ENCODE measurements at regions not wholly inside any gene's neighbourhood (a gene's known extent, or its start where the extent isn't known, plus 50 kb on each side); places are given as distances from the start of the nearest gene placed in this dataset.
A peak's percentile ranks its signal among the peaks of the same experiment; 100 is the strongest.

GRCh38 chr7:125555916-125556315, 626.3 kb upstream of the POT1 start:
- no peak overlapping the region for H3K27ac ChIP-seq (ENCODE audit: extremely low read depth, low read depth, low read length)
- H3K27me3 ChIP-seq (ENCODE audit: control insufficient read depth in 2 of 2, insufficient read depth in 2 of 2, low read length in 2 of 2): no peaks in the 10 kb centered on the region
- POLR2A ChIA-PET: no interaction called here
- no peaks in the 10 kb centered on the region for H3K4me1 ChIP-seq (replicated peaks in 1 of 2; ENCODE audit: control insufficient read depth in 2 of 2, insufficient read depth in 2 of 2, low read length in 2 of 2)
- H3K9ac ChIP-seq (ENCODE audit: insufficient read depth in 1 of 2, low read depth in 2 of 2, low read length in 2 of 2): no peak overlapping the region
- WGBS (ENCODE audit: insufficient coverage, low coverage, missing lambda C conversion rate): 5% methylated on average over 1 of the region's 1 CpG
- no peak overlapping the region for H3K4me3 ChIP-seq
- intact Hi-C loops (cut with micrococcal nuclease) (no loop called here), in situ Hi-C loops (cut with MboI) (no loop called here)
- ATAC-seq: no peak
- H3K9me3 ChIP-seq (replicated peaks; ENCODE audit: control insufficient read depth, insufficient read depth, low read depth, low read length): no peaks in the 10 kb centered on the region
- CTCF ChIA-PET (ENCODE audit: low intra/inter-chr PET ratio): no interaction called here
- H3K9me1 ChIP-seq (ENCODE audit: control insufficient read depth, insufficient read depth, low read length): no peaks in the 10 kb centered on the region
- H3K36me3 ChIP-seq (ENCODE audit: control insufficient read depth, insufficient read depth, low read length): no peaks in the 10 kb centered on the region
- no peak overlapping the region for H2AFZ ChIP-seq (ENCODE audit: low read depth, low read length)
- no peak for TF ChIP-seq ZNF395 (CRISPR knock-in tag; IDR thresholded peaks at IDR 0.05)
- TF ChIP-seq E2F4 (CRISPR knock-in tag; IDR thresholded peaks at IDR 0.05; ENCODE audit: low read depth): no peak
- peak; percentile 69 for TF ChIP-seq REST (IDR thresholded peaks at IDR 0.05; ENCODE audit: borderline replicate concordance)
- TF ChIP-seq REST (CRISPR knock-in tag; IDR thresholded peaks at IDR 0.05; ENCODE audit: low read depth): no peak
- TF ChIP-seq KAT8 (IDR thresholded peaks at IDR 0.05; ENCODE audit: low read depth): no peak
- BruUV-seq (replicated peaks): no TSS peak
- H4K20me1 ChIP-seq (replicated peaks; ENCODE audit: control insufficient read depth, insufficient read depth, low read length): no peaks in the 10 kb centered on the region
- no peaks in the 10 kb centered on the region for H3K79me2 ChIP-seq (ENCODE audit: control insufficient read depth, insufficient read depth, low read length)
- H3K4me2 ChIP-seq (ENCODE audit: insufficient read depth, low read length): no peak overlapping the region
- no peak for FAIRE-seq
- DNase-seq (ENCODE audit: extremely low read depth in 1 of 4, low spot score in 3 of 4): no peak
